Retinal pigment epithelial cell (primary cell): ENCODE measurements at regions not wholly inside any gene's neighbourhood (a gene's known extent, or its start where the extent isn't known, plus 50 kb on each side); places are given as distances from the start of the nearest gene placed in this dataset.

Source experiments
- DNase-seq: peaks from one replicate; pipeline ENCODE4 v3.0.0-alpha.2; 2010; ENCODE audit warnings: low read depth
- H3K4me3 ChIP-seq: 2 replicates; pipeline ENCODE4 v1.5.1; 2011; ENCODE audit warnings: mild to moderate bottlenecking, low read length, control low read depth, moderate library complexity
- TF ChIP-seq, protein P1 (sequence below): conservative IDR thresholded peaks from 2 replicates; pipeline ENCODE4 v1.5.1; 2011; ENCODE audit warnings: low read depth, low read length, control low read depth, inconsistent platforms

DNA sequence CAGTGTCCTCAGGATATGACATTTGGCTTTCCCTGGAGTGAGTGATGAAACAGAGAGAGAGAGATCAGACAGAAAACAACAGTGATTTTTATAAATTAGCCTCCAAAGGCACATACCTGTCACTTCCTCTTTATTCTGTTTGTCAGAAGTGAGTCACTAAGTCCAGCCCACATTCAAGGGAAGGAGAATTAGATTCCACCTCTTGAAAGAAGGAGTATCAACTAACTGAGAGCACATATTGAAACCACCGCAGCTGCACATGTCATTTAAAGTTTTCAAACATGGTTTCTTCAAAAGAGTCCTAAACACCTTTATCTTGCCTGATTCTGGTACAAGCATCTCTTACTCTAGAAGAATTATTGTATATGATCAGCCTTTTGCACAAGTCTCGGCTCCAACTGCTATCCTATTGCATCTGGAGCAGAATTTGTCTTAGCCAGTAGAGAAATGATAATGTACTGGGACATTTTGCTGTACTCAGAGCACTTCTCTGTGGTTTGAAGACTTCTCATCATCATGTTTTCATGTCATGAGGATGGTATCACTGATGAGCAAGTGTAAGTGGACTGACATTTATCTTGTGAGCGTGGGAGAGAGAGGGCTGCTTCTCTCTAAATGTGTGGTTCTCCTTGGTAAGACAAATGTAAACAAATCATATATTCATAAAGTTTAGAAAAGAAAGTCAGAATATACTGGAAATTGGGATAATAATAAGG lies 338.9 kb upstream of the CFAP20DC start:
- DNase-seq: no peak
- H3K4me3 ChIP-seq: no peak overlapping the region
- TF ChIP-seq, protein P1, sequence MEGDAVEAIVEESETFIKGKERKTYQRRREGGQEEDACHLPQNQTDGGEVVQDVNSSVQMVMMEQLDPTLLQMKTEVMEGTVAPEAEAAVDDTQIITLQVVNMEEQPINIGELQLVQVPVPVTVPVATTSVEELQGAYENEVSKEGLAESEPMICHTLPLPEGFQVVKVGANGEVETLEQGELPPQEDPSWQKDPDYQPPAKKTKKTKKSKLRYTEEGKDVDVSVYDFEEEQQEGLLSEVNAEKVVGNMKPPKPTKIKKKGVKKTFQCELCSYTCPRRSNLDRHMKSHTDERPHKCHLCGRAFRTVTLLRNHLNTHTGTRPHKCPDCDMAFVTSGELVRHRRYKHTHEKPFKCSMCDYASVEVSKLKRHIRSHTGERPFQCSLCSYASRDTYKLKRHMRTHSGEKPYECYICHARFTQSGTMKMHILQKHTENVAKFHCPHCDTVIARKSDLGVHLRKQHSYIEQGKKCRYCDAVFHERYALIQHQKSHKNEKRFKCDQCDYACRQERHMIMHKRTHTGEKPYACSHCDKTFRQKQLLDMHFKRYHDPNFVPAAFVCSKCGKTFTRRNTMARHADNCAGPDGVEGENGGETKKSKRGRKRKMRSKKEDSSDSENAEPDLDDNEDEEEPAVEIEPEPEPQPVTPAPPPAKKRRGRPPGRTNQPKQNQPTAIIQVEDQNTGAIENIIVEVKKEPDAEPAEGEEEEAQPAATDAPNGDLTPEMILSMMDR: no peak

DNA sequence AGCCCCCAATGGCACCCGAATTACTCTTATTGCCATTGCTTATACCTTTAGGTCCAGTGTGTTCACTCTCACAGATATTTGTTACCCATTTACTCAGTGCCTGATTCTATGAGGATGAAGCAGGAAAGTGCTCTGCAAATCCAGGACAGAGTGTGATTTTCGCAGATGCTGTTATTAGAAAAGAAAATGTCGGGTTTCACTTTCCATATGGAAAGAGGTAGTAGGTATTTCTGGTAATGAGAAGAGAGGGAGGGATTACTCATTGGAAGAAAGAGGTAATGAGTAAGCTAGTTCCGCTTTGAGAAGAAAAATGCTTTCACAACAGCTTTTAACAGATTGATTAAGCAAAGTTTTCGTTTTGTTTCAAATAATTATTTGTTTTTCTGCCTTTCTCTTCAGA lies 336.3 kb upstream of the CFAP20DC start:
- no peak for DNase-seq
- TF ChIP-seq, protein P1: no peak
- H3K4me3 ChIP-seq: no peak overlapping the region

DNA sequence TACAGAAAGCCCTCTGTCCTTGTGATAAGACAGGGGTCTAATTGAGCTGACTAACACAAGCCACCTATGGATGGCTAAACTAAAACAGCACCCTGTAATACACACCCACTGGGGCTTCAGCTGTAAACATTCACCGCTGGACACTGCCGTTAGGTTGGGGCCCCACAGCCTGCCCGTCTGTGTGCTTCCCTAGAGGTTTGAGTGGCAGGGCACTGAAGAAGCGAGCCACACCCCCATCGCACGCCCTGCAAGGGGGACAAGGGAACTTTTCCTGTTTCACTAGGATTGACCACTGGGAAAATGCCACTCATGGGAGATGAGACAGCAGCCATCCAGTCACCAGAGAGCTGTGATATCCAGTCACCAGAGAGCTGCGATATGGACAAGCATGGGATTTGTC lies 335.7 kb upstream of the CFAP20DC start:
- H3K4me3 ChIP-seq: no peak overlapping the region
- TF ChIP-seq, protein P1: no peak
- DNase-seq: no peak

DNA sequence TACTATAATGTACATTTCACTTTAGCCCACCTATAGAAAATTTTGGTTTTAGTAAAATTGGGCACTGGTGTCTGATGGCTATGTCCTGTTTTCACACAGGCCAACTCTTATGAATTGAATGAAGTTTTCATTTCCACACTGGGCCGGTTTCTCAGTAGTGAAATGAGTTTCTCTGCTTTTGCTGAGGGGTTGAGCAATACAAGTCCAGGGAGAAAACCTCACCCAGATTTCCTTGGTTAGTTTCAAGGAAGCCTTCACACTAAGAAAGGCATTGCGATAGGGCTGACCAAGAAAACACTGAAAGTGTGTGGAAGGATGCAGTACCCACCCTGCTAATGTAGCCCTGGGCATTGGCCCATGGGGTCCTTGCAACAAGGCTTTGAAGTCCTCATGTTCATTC lies 331.5 kb upstream of the CFAP20DC start:
- TF ChIP-seq, protein P1: no peak
- no peak for DNase-seq

DNA sequence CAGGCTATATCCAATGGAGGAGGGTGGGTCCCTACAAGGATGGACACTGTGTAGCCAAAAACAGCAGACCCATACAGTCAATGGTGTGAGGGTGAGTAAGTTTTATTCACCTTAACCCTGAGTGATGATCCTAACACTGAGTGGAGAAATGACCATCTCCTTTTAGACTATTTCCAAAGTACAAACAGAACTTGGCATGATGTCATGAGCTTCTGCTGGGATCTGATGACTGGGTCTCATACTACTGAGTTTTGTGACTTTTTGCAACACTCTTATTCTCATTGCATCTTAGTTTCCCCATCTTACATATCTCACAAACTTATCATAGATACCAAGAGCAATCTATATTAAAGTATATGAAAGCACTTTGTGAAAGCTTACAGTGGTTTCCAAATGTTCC lies 330.3 kb upstream of the CFAP20DC start:
- no peak for DNase-seq
- H3K4me3 ChIP-seq: no peak overlapping the region
- TF ChIP-seq, protein P1: no peak

More for the DNA sequence above, 331.5 kb upstream of the CFAP20DC start:
- no peak overlapping the region for H3K4me3 ChIP-seq

DNA sequence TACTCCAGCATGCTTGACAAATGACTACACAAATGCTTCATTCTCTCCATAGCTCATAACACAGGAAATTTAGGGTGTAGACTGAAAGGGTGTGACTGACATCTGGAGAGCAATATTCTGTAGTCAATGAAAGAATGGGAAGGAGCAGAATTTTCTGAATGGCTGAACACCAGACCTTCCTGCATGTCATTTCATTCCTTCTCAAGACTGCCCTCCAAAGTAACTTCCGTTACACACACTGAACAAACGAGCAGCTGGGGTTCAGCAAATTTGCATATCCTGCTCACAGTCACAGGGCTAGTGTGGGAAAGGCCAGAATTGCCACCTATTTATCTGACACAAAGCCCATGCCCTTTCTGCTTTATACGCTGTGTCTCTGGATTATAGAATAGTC lies 325.0 kb upstream of the CFAP20DC start:
- no peak overlapping the region for H3K4me3 ChIP-seq
- DNase-seq: no peak
- TF ChIP-seq, protein P1: no peak

DNA sequence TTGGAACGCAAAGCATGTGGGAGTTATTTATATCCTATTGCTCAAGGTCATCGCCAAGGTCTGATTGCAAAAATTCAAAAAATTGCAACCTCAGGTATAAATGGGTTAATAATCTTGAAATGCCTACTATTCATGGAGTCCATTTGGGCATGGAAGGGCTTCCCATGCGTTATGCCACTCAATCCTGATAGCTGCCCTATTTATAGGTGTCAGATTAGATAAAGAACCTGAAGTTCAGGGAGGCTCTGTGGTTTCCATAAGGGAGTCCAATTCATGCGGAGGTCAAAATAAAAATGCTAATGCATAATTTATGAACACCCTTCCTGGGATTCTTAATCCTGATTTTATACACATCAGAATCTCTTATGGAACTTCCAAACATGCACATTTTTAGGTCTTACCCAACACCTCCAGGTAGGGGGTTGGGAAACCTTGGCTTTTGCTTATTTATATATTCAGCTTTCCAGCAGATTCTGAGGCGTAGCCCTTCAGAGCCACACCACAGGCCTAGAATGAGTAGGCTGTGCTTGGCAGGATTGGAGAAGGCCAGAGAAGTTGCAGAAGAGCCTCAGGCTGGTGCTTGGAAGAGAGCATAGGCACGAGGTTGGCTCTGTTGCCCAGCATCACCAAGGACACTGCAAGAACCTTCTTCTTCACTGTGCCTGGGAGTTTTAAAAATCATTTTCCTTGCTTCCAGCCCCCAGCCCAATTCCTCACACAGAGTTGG lies 324.4 kb upstream of the CFAP20DC start:
- no peak for DNase-seq
- no peak overlapping the region for H3K4me3 ChIP-seq
- TF ChIP-seq, protein P1: no peak
